ENCODE measurements at regions not wholly inside any gene's neighbourhood (a gene's known extent, or its start where the extent isn't known, plus 50 kb on each side); places are given as distances from the start of the nearest gene placed in this dataset.

GRCh38 chr1:219316066-219316465, 142.4 kb downstream of the LYPLAL1 start:
- Mint-ChIP-seq H3K9me3 (ENCODE audit: low read depth) (peaks cover 15% of the 10 kb centered on the region), H3K4me1 (ENCODE audit: low read depth) (peaks cover 26% of the 10 kb centered on the region), H3K4me3 (ENCODE audit: unreplicated experiment) (no peak overlapping the region), H3K27me3 (ENCODE audit: low read depth) (no peaks in the 10 kb centered on the region), H3K36me3 (ENCODE audit: low read depth) (peaks cover 6% of the 10 kb centered on the region), H3K27ac (ENCODE audit: unreplicated experiment) (no peak overlapping the region)
- no peak for DNase-seq (ENCODE audit: low spot score)
- TF ChIP-seq CTCF (IDR thresholded peaks at IDR 0.05) = no peak

GRCh38 chr1:219313961-219314360, 140.3 kb downstream of the LYPLAL1 start:
- no peak for DNase-seq (ENCODE audit: low spot score)
- H3K27ac Mint-ChIP-seq (ENCODE audit: unreplicated experiment) = no peak overlapping the region
- H3K36me3 Mint-ChIP-seq (ENCODE audit: low read depth) = peaks cover 6% of the 10 kb centered on the region
- peaks cover 15% of the 10 kb centered on the region for H3K9me3 Mint-ChIP-seq (ENCODE audit: low read depth)
- no peak overlapping the region for H3K4me3 Mint-ChIP-seq (ENCODE audit: unreplicated experiment)
- no peak for TF ChIP-seq CTCF (IDR thresholded peaks at IDR 0.05)
- H3K27me3 Mint-ChIP-seq (ENCODE audit: low read depth) = no peaks in the 10 kb centered on the region
- H3K4me1 Mint-ChIP-seq (ENCODE audit: low read depth) = peaks cover 26% of the 10 kb centered on the region

- peaks cover 16% of the 10 kb centered on the region for H3K9me3 Mint-ChIP-seq (ENCODE audit: low read depth)
- H3K36me3 Mint-ChIP-seq (ENCODE audit: low read depth) = peaks cover 7% of the 10 kb centered on the region
- H3K27me3 Mint-ChIP-seq (ENCODE audit: low read depth) = no peaks in the 10 kb centered on the region
- H3K4me3 Mint-ChIP-seq (ENCODE audit: unreplicated experiment) = no peak overlapping the region
- no peak for TF ChIP-seq CTCF (IDR thresholded peaks at IDR 0.05)
- peak overlapping the region; percentile 8 for H3K27ac Mint-ChIP-seq (ENCODE audit: unreplicated experiment)
- peaks cover 24% of the 10 kb centered on the region for H3K4me1 Mint-ChIP-seq (ENCODE audit: low read depth)
- DNase-seq (ENCODE audit: low spot score) = no peak
Measured at GRCh38 chr1:219312967-219313366, 139.3 kb downstream of the LYPLAL1 start.

- peaks cover 5% of the 10 kb centered on the region for H3K36me3 Mint-ChIP-seq (ENCODE audit: low read depth)
- peaks cover 14% of the 10 kb centered on the region for H3K9me3 Mint-ChIP-seq (ENCODE audit: low read depth)
- no peak for TF ChIP-seq CTCF (IDR thresholded peaks at IDR 0.05)
- H3K27me3 Mint-ChIP-seq (ENCODE audit: low read depth) = no peaks in the 10 kb centered on the region
- peaks cover 15% of the 10 kb centered on the region for H3K4me1 Mint-ChIP-seq (ENCODE audit: low read depth)
- DNase-seq (ENCODE audit: low spot score) = no peak
- H3K4me3 Mint-ChIP-seq (ENCODE audit: unreplicated experiment) = no peak overlapping the region
- H3K27ac Mint-ChIP-seq (ENCODE audit: unreplicated experiment) = no peak overlapping the region
Measured at GRCh38 chr1:219310181-219310728, 136.6 kb downstream of the LYPLAL1 start.

GRCh38 chr1:219308367-219308766, 134.7 kb downstream of the LYPLAL1 start:
- no peak for TF ChIP-seq CTCF (IDR thresholded peaks at IDR 0.05)
- Mint-ChIP-seq H3K4me1 (ENCODE audit: low read depth) (peaks cover 29% of the 10 kb centered on the region), H3K9me3 (ENCODE audit: low read depth) (peaks cover 10% of the 10 kb centered on the region), H3K27me3 (ENCODE audit: low read depth) (no peaks in the 10 kb centered on the region), H3K36me3 (ENCODE audit: low read depth) (peaks cover 5% of the 10 kb centered on the region), H3K4me3 (ENCODE audit: unreplicated experiment) (no peak overlapping the region), H3K27ac (ENCODE audit: unreplicated experiment) (no peak overlapping the region)
- no peak for DNase-seq (ENCODE audit: low spot score)
